Epithelial cell of proximal tubule (primary cell): ENCODE measurements at regions not wholly inside any gene's neighbourhood (a gene's known extent, or its start where the extent isn't known, plus 50 kb on each side); places are given as distances from the start of the nearest gene placed in this dataset.

ENCODE experiments used
- DNase-seq: peaks from one replicate; pipeline ENCODE4 v3.0.0-alpha.2; 2011; ENCODE audit warnings: low read depth
- H3K4me3 ChIP-seq: 2 replicates; pipeline ENCODE4 v1.5.1; 2011; ENCODE audit warnings: low read depth, mild to moderate bottlenecking, low read length
- TF ChIP-seq, protein P1 (sequence below): conservative IDR thresholded peaks from 2 replicates; pipeline ENCODE4 v1.5.1; 2012; ENCODE audit warnings: low read depth, mild to moderate bottlenecking, low read length

DNA sequence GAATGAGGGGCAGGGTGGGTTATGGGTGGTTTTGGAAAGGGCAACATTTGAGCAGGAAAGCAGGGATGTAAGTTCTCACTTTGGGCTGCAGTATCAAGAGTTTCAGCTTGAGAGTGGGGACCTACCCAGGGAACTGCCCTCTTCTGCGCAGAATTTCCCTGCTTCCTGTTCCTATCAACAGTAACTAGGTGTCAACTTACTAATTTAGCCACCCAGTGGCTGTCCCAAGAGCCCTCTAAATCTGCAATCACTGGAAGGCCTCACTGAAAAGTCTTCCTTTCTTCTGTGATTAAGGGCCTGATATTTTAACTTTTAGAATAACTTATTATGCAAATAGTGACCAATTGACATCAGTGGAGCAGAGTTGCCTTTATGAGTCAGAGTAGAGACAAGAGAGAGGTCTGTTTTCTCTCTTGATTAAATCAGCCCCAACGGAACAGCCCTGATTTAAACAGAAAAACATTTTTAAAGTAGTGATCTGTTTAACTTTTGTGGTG lies 118.2 kb upstream of the RIPOR2 start:
- no peak for DNase-seq
- no peak overlapping the region for H3K4me3 ChIP-seq
- TF ChIP-seq, protein P1, sequence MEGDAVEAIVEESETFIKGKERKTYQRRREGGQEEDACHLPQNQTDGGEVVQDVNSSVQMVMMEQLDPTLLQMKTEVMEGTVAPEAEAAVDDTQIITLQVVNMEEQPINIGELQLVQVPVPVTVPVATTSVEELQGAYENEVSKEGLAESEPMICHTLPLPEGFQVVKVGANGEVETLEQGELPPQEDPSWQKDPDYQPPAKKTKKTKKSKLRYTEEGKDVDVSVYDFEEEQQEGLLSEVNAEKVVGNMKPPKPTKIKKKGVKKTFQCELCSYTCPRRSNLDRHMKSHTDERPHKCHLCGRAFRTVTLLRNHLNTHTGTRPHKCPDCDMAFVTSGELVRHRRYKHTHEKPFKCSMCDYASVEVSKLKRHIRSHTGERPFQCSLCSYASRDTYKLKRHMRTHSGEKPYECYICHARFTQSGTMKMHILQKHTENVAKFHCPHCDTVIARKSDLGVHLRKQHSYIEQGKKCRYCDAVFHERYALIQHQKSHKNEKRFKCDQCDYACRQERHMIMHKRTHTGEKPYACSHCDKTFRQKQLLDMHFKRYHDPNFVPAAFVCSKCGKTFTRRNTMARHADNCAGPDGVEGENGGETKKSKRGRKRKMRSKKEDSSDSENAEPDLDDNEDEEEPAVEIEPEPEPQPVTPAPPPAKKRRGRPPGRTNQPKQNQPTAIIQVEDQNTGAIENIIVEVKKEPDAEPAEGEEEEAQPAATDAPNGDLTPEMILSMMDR: no peak

DNA sequence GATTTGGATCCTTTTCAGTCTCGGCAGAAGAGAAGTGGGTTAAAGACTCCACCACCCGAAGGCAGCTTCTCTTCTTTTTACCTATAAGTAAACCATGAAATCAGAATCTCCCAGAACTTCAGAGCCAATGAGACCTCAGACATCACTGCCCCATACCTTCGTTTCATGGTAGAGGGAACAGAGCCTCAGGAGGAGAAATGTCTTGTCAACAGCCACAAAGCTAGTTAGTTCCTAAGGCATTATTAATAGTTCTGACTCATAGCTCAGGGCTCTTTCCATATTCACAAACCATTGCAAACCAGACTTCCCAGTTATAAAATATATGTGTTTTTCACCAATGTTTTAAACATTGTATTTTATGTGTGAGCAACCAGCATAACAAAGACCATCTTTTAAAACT lies 118.7 kb upstream of the RIPOR2 start:
- no peak for DNase-seq
- no peak overlapping the region for H3K4me3 ChIP-seq
- TF ChIP-seq, protein P1: no peak

DNA sequence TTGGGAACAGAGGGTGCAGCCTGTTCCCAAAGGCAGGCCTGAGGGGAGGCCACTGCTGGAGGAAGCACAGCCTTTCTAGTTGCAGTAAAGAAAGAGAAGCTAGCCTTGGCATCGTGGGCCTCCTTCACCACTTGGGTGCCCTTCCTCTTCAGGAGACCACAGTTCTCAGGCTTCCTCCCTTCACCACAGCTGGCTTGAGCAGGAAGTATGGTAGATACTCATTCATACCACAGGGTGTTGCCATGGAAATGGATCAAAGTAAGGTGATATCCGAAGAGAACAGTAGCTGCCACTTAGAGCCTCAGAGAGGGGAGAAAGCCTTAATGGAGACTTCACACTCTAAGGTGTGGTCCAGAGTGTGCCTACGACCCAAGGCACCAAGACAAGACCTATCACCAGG lies 120.4 kb upstream of the RIPOR2 start:
- H3K4me3 ChIP-seq: no peak overlapping the region
- TF ChIP-seq, protein P1: no peak
- no peak for DNase-seq

DNA sequence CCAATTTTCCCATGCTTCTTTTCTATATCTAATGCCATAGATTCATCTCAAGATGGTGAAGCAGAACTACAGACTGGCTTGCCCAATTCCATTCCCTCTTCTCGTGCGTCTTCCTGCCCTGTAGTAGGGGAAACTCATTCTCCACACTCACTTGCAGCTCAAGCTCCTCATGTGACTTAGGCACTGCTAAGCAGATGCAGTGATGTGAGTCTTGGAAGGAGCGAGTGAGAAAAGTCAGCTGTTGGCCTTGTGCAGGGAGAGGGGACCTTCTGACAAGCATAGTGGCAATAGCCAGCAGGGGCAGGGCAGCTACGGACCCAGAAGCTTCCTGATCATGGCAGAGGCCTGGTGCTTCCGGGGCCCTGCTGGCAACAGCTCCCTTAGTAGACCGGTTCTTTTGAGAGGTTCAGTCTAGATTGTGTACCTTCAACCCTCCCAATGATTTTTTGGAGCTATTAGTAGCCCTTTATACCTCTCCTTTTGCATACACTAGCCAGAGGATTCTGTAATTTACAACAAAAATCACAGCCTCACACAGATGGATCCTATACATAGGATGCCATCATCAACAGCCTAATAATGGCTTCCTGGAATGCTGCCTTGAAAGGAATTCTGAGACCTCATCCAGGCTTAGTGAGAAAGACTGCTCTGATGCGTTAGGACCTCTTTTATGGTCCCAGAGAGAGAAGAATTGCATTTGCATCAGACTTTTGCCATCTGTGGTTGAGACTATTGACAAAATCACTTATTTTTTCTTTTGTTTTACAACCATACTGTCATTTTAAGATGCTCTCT lies 121.5 kb upstream of the RIPOR2 start:
- no peak overlapping the region for H3K4me3 ChIP-seq
- TF ChIP-seq, protein P1: no peak
- DNase-seq: no peak

DNA sequence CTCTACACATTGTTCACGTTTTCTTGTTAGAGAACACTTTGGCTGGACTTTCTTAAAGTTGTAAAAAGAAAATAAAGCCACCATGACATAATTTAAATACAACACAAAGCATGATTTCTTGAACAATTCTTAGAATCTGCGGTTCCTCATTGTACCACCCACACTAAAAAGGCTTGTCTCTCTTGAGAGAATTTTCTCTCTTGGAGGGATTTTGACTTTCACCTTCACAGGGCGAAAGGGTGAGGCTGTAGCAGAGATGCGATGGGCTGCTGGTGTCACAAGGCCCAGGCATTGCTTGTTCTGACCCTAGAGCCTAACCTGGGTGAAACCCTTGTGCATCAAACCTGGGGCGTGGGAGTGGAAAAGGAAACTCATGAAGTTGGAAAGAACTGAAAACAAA lies 122.7 kb upstream of the RIPOR2 start:
- no peak for DNase-seq
- no peak overlapping the region for H3K4me3 ChIP-seq
- TF ChIP-seq, protein P1: no peak

DNA sequence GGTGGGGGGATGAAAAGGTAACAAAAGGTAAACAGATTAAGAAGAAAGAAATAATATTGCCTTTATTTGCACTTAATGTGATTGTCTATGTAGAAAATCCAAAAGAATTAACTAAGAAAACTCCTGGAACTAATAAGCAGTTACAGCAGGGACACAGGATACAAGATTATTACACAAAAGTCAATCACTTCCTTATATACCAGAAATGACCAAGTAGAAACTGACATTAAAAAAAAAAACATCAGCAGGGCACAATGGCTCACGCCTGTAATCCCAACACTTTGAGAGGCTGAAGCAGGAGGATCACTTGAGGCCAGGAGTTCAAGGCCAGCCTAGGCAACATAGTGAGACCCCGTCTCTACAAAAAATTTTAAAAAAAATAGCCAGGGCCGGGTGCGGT lies 123.2 kb upstream of the RIPOR2 start:
- TF ChIP-seq, protein P1: no peak
- H3K4me3 ChIP-seq: no peak overlapping the region
- no peak for DNase-seq

DNA sequence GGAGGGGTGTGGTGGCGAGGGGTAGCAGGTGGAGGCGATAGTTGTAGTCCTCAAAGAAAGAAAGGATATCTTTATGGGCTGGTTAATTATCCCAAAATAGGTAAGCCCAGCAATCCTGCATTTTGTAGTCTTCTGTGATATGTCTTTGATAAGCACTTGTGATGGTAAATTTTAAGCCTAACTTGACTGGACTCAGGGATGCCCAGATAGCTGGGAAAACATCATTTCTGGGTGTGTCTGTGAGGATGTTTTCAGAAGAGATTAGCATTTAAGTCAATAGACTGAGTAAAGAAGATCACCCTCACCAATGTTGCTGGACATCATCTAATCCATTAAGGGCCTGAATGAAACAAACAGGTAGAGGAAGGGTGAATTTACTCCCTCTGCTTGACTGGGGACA lies 124.8 kb upstream of the RIPOR2 start:
- H3K4me3 ChIP-seq: no peak overlapping the region
- DNase-seq: no peak
- TF ChIP-seq, protein P1: no peak
